GM21576 (cell line): ENCODE measurements at regions not wholly inside any gene's neighbourhood (a gene's known extent, or its start where the extent isn't known, plus 50 kb on each side); places are given as distances from the start of the nearest gene placed in this dataset.

Experiments
- ATAC-seq: cut with Tn5 transposase; IDR thresholded peaks from one replicate; pipeline ENCODE4 v1.9.1; 2021; ENCODE audit warnings: mild to moderate bottlenecking, moderate library complexity; ENCODE audit not compliant: unreplicated experiment

DNA sequence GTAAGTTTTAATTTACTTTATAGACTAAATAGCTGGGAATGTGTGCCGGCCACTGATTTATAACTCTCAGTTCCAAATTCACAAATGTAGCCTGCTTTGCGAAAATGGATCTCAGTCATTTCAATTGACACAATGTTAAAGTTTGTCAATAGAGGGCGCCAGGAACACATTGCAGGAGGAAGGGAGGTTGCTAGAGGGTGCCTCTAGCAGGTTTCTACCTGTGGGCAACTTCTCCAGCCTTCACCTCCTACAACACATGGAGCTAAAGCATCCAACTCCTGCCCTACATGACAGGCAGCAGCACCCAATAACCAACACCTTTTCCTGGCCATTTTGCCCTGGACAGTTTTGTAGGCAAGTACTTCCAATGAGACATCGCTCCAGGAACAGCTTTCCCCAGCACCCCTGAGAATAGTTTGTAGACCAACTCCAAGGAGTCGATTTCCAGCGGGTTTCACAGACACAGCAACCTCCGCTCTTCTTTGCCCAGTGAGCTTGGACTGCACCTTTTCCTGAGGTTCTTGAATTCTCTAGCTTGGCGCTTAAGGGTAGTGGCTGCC, 784.8 kb upstream of the CDH2 start:
- ATAC-seq: no peak

DNA sequence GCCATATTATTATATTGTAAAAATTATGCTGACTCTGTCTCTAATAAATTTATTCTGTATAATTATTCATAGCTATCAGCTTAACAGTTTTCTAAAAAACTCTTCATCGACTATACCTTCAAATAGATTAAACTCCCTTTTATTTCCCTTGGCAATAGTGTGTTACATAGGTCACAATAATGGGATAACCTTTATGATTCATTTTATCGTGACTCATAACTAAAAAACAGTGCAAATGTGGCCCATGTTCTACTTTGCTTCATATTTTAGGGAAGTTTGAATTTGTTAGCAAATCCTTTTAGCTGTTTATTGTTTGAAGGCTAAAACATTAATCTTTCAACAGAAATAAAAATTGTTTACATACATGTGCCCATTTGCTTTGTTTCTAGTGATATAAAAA, 783.2 kb upstream of the CDH2 start:
- no peak for ATAC-seq

DNA sequence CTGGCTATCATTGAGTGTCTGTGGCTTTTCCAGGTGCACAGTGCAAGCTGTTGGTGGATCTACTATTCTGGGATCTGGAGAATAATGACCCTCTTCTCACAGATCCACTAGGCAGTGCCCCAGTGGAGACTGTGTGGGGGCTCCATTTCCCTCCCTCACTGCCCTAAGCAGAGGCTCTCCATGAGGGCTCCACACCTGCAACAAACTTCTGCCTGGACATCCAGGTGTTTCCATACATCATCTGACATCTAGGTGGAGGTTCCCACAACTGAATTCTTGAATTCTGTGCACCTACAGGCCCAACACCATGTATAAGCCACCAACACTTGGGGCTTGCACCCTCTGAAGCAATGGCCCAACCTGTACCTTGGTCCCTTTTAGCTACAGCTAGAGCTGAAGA, 775.4 kb upstream of the CDH2 start:
- ATAC-seq: no peak

DNA sequence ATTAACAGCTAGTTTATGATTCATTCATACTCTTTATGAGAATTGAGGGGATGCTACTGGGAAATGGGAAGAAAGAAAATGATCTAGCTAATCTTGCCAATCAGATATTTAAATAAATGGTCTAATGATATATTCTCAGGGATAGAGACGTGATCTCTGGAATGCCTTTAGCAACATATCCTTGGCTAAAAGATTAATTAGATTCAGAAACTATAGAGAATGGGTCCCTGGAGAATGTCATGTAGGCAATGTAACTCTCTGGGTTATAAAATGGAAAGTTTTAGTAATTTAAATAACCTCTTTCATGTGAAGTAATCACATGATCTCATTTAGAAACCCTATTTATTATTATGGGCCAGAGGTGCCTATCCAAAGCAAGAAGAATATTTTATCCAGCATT, 771.0 kb upstream of the CDH2 start:
- ATAC-seq: no peak

DNA sequence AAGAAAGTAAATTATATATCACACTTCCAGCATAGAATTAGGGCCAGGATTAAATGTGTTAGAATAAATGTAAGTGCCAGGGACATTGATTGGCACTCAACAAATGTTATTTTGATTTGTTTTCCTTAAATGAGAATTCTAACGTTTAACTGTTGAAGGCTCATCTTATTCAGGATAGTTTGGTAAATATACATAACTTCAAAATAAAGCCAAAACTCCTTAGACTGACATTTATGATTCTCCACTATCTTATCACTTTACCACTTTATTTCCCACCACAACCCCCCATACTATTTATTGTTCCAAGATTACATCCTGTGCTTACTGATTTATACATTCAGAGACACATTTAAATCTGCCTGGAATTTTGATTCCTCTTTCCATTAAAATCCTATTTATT, 769.5 kb upstream of the CDH2 start:
- no peak for ATAC-seq

DNA sequence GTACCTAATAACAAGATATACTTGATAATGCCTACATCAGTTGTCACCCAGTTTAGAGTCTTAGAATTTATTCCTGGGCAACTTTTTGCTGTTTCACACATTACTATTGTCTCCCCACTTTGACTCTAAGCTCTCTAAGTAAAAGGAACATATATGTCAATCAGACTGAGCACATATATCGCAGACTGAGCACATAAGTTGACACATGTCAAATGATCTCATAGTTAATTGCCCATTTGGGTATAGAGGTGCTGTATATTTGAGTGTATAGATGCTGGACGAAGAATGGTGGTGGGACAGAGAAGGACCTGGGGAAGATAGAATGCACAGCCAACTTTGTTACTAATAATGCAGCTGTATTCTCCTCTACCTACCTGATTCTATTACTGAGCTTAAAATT, 746.0 kb upstream of the CDH2 start:
- ATAC-seq: no peak

DNA sequence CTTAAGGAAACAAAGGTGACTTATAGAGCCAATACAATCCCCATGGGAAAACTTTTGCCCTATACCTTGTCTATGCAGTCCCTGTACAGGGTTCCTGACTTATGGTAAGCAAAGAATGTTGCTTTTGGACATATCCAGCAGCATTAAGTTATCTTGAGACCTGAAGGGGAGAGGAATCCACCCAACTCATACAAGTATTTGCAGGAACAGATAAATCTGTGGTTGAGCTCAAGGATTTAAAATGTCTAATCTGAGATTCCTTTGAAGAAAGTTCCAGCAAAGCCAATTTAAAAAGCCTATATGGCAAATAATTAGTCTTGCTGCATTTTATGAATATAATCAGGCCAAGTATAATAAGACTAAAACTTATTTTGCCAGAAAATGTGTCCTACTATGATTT, 739.5 kb upstream of the CDH2 start:
- ATAC-seq: no peak

DNA sequence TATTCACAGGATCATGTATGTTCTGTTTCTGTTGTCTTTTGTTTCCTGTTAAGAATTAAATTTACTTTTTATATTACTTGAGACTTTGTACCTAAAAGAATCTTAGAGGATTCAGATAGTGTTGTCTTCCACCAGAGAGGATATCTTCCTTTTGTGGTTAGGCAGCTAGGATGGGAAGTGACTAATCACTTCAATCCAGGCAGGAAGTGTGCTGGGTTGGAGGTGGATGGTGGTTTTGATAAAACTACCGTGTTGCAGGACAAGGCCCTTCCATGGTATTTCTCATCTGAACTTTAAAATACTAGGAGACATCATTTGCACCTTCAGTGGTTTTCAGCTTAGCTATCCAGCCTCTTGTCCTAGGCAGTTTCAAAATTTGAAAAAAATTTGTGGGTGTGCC, 728.6 kb upstream of the CDH2 start:
- ATAC-seq: no peak

DNA sequence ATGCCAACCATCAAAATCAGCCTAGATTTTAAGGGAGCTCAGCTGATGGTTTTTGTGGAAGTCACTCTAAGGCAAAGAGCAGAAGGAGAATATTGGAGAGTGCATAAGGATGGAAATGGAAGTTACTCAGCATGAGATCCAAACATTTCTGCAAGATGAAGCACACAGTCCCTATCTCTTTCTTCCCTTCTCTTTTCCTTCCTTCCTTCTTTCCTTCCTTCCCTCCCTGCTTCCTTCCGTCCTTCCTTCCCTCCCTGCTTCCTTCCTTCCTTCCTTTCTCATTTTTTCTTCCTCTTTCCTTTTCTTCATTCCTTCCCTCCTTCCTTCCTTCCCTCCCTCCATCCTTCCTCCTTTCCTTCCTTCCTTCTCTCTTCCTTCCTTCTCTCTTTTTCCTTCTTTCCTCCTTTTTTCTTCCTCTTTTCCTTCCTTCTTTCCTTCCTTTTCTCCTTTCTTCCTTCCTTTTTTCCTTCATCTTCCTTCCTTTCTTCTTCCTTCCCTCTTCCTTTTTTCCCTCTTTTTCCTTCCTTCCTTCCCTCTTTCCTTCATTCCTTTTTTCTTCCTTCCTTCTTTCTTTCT, 727.9 kb upstream of the CDH2 start:
- no peak for ATAC-seq

DNA sequence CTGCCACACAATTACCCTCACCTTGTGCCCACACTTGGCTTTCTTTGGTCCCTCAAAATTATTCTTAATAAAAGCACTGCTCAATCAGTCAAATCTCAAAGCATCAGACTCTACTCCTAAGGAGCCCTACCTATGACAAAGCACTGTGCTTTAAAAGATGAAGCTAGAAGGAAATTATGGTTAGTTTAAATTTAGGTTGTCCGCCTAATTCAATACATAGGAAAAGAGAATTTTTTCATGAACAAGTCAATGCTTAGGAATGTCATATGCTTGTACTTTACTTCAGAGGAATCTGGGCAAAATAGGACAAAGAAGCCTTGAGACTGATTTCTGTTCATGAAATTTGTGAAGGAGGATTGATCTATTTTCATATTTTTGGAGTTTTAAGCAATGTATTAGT, 726.4 kb upstream of the CDH2 start:
- no peak for ATAC-seq

DNA sequence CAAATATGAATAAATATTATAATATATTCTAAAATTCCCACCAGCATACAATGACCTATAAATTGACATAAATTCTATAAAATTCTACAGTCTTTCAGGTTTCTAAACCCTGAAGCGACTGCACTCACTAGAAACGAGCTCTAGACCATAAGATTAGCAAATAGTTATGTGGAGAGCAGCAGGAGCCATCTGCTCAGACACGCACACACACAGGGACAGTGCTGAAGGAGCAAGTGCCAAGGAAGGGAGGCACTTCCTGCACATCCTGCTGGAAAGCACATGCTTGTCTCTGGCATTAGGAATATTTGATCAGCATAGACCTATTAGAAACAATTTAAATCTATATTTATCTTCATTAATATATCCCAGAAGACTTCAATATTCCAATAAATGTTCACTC, 713.9 kb upstream of the CDH2 start:
- no peak for ATAC-seq

DNA sequence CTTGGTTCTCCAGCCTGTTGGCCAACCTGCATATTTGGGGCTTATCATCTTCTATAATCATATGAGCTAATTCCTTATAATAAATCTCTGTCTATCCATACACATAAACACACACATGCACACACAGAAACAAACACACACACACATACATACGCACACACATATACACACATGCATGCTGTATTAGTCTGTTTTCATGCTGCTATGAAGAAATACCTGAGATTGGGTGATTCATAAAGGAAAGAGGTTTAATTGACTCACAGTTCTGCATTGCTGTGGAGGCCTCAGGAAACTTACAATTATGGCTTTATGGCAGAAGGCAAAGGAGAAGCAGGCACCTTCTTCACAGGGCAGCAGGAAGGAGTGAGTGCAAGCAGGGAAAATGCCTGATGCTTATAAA, 707.4 kb upstream of the CDH2 start:
- ATAC-seq: no peak

DNA sequence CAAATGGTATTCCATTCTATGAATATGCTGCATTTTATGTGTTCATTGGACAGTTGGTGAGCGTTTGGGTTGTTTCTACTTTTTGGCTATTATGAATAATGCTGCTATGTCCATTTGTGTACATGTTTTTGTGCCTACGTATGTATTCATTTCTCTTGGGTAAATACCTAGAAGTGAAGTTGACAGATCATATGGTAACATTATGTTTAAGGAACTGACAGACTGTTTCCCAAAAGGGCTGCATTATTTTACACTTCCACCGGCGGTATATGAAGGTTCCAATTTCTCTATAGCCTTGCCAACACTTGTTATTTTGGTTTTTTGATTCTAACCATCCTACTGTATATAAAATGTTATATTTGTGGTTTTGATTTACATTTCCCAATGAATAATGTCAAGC, 703.9 kb upstream of the CDH2 start:
- no peak for ATAC-seq

DNA sequence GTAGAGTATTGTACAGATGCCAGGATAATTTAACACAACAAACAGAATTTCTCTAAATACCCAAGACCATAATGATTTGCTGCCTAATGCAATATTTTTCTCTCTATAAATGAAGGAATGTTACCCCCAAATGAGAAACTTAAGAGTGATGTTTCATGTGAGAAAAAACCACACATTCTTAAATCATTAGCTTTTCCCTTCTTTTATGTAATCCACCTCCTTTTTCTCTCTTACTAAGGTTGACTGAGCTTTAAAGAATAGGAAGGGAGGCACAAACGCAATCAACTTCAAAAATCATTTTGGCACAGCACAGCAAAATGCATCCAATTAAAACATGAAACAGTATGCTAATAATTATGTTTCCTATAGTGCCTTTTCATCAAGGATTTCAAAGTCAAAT, 698.1 kb upstream of the CDH2 start:
- no peak for ATAC-seq

DNA sequence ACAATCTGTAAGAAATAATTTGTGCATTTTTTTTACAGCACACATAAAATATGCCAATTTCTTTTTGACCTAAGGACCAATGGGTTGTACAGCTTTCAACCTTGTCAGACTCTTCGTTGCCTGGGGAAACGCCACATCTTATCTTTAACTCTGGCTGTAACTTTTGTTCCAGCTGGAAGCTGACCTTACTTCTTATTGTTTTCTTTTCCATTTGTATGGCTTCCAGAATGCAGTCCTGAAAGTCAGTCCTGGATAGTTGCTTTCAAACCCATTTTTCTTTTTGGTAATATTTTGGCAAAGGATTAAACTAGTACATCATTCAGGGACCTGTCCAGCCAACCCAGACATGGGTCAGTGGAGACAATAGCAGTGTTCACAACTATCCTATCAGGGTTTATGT, 686.5 kb upstream of the CDH2 start:
- ATAC-seq: no peak

DNA sequence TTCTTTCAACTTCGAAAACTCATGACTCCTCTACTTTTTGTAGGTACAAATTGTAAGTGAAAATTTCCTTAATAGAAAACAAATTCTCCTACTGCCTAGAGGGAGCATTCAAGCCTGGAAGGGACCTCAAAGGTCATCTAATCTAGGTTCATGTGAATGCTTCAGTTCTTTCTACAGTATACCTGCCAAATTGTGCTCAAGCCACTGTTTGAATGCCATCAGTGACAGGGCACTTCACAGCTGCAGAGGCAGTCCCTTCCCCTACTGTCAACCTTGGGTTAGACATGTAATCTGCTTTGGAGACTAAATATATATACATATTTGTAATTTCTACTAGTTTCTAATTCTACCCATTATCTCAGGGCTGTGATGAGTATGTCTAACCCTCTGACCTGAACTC, 681.3 kb upstream of the CDH2 start:
- ATAC-seq: no peak

DNA sequence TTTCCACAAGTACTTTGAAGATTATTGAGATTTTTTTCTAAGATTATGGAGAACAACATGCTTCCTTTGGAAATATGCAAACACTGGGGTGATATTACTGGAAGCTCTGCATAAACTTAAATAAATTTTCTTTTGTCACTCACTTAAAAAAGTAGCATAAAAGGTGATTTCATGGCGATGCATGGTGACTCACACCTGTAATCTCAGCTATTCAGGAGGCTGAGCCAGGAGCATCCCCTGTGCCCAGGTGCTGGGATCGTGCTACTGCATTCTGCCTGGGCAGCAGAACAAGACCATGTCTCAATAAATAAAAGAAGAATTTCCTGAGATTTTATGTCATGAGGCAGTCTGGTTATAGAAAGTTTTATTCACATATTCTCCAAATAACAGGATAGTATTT, 679.1 kb upstream of the CDH2 start:
- no peak for ATAC-seq

DNA sequence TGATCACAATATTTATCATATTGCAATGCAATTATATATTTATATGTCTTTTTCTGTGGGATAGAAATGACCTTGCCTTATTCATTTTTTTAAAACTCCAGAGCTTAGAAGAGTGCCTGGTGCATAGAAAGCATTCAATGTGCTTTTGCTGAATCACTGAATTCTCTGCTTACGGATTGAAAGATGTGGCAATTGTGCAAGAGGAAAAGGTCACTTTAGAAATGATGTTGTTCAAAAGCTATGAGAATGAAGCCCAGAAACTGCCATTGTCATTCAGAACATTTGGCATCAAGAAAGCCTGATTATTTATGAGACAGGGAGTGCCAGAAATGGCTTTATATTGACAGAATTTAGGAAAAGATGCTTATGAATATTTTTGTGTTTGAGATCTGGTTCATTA, 678.6 kb upstream of the CDH2 start:
- ATAC-seq: no peak

DNA sequence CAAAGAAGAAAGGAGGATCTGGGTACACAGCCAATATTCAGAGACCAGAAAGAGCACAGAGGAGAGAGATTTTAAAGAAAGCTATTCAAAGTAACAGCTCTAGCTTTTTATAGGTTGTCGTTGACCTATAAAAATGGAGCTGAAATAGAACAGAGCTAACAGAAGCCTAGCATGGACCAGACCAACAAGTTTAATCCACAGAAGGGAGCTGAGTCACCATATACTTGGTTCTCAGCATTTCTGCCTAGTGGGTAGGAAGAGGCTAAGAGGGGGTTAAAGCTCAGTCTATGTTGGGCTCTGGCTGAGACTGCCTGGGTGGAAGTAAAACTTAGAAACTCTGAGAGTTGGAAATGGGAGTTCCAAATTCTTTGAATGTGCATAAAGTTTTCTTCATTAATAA, 678.0 kb upstream of the CDH2 start:
- ATAC-seq: no peak

DNA sequence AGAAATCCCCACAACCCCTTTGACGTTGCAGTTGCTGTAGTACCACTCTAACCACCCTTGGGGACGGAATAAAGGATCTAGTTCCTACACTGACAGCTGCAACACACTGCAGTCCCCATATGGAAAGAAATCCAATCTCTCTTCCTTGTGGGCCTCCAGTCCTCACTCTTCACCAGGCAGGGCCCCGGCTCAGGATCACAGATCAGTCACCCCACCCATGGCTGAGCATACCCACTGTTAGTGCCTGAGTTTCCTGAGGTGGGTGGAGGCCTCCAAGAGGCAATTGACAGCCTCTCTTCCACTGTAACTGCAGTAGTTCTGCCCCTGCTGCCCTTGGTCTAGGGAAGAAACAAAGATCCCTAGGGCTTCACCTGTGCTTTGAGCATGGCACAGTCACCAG, 670.0 kb upstream of the CDH2 start:
- no peak for ATAC-seq

DNA sequence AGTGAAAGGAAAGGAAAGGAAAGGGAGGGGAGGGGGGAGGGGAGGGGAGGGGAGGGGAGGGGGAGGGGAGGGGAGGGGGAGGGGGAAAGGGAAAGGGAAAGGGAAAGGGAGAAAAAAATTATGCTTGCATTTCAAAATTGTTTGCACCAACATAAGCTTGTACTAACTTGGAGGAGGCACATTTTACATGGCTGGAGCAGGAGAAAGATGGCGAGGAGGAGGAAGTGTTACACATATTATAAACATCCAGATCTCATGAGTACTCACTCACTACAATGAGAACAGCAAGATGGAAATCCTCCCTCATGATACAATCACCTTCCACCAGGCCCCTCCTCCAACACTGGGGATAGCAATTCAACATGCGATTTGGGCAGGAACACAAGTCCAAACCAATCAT, 660.2 kb upstream of the CDH2 start:
- ATAC-seq: no peak

DNA sequence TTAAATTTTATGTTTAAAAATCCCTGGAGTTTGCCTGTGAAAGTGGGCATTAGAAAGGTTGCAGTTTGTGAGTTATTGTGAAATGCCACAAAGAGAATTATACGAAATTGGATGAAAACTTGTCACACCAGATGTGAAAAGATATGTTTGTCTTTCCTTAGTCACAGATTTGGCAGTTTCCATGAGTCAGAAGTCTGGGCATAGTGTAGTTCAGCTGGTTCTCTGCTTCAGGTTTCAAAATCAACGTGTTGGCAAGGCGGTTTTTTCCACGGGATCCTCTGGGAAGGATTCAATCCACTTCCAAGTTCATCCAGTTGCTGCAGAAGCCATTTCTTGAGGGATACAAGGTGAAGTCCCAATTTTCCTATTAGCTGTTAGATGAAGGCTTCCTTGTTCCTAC, 658.0 kb upstream of the CDH2 start:
- ATAC-seq: no peak

DNA sequence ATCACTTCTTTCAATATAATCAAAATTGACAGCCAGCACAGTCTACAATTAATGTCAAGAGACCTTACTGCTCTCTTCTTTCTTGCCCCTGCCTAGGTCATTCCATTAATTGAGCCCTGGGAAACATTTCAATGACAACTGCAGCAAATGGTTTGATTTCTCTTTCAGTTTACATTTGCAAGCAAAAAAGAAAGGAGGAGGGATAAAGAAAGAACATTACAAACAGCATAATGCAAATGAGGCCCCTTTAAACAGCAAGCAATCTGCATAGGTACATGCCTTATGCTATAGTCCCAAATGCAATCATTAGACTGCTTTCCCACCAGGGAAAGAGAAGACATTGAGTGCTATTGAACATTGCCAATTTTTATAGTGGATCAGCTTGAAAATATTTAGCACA, 655.0 kb upstream of the CDH2 start:
- no peak for ATAC-seq

DNA sequence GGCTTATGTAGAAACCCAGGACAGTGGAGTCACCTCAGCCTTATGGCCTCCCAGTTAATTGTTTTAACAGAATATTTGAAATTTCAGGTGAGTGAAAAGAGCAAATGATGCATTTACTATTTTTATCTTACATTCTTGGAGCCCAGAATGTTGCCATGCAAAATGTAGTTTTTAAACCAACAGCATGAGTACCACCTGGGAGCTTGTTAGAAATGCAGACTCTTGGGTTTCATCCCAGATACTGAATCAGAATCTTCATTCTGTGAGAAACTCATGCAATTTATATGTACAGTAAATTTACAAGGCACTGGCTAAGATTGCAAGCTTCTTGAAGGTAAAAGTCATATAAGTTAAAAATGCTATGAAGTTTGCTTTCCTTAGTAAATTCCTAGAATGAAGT, 654.5 kb upstream of the CDH2 start:
- ATAC-seq: no peak
